Stimulated activated CD4-positive, alpha-beta T cell treated with anti-CD3 and anti-CD28 coated beads, Interleukin-12 subunit alpha, Interleukin-12 subunit beta, amount 100 ng/mL, for 24 hours (primary cell): ENCODE measurements at regions not wholly inside any gene's neighbourhood (a gene's known extent, or its start where the extent isn't known, plus 50 kb on each side); places are given as distances from the start of the nearest gene placed in this dataset.
"Not testable (repeated sequence)": the region's sequence is repeated elsewhere in the genome, so short reads cannot be mapped to it uniquely, and the experiment has no call there.

Experiments
- DNase-seq, 2 experiments: peaks; one replicate each; pipeline ENCODE4 v3.0.0-alpha.2; 2020; ENCODE audit warnings: low read depth in 2 of 2

DNA sequence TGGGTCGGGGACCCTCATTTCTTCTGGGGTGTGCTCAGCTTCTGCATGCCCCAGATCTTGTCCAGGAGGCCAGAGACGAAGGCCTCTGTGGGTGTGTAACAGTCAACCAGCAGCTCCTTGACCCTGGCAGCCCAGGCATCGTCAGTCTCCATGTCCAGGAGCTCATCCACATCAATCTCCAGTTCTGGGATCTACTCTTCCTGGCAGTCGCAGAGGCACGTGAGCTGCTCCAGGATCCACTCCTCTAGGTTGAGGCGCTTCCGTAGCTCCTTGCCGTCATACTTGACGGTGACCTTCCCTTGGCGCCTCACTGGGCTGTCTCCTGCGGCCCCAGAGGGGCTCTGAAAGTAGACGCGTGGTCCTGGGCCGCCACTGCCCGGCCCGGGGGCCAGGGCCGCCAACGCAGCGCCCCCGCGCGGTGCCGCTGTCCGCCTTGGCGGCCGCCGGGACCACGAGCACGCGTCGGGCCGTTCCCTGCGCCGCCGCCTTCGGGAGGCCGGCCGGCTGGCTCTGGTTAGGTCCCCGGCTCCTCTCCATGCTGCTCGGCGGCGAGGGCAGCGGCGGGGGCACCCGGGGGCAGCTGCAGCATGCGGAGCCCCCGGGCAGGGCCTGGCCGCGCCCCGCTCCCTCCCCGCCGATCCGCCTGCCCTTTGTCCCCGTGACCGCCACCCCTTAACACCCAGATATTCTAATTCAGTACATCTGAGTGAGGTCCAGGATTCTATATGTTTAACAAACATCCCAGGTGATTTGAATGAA is 170.5 kb downstream of the SEPTIN7 start:
- DNase-seq = no peak

DNA sequence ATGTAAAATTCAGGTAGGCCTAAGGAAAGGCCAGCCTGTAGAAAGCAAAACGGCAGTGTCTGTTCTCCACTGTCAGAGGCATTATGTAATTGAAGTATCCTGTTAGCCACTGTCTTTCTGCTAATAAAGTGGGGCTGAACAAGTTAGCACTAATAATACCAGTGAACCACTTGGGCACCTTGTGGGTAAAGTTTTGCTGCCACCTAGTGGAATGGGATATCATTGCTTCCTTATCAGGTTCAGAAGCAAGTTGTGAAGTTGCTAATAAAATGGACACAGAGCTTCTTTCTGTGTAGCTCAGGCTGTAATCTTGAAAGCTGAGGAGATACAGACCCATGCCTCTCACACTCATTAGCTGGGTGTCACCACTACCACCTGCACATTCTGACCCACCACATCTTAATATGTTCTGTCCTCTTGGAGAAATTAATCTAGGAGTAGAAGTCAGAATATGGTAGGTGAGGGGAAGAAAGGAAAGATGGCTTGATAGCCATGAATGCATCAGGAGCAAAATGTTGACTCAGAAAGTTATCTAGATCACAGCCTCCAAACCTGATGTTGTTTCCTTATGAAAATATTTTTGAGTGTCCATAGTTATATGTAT is 175.1 kb downstream of the SEPTIN7 start:
- peak in 1 of 2 experiments; percentile 13 for DNase-seq

DNA sequence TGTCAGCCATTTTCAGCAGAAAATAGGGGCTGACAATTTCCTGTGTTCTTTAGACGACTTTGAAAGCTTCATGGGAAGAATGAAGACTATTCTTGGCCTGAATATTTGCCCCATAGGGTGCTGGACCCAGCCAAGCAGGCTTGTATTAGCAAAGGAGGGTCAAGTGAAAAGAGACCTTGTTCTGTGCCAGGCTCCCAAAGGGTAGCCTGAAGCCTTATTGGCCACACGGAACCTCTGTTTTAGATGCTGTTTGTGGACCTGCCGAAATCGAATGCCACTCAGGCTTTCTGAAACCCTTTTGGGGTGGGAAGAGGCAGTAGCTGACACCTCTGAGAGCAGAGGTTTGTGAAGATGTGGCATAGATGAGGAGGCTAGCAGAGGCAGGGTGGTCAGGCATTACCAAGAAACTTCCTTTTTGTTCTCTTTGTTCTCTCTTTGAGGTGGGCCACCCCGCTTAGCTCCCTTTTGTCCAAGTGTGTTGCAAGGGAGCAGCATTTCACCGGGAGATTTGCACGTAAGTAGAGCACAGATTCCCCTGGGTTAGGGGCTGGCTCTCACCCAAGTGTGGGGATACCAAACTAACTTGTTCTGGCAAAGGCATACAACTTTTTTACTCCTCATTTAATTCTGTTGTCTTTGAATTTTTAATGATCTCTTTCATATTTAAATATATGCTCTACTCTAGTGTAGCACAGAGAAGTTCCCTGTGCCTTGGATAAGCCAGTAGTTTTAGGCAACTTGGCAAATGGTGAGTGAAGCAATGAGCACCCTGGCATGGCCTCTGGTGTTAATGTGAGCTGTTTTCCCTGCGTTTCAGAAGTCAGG is 174.0 kb upstream of the EEPD1 start:
- not testable (repeated sequence) for DNase-seq

DNA sequence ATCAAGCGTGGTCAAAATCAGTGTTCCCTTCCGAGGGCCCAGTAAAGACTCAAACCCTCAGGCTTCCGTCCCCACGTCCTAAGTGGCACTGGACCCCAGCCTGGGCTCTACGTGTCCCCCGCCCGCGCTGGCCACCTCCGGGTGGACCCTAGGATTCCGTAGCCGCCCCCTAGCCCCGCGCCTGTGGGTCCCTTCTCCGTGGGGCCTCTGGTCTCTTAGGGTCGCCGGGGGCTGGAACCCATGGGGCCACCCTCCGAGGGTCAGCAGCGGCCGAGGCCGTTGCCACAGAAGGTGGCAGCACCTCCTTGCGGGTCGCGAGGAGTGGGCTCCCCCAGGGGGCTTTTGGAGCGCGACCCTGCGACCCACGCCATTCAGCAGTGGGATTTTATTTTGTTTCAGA is 170.5 kb upstream of the EEPD1 start:
- no peak for DNase-seq

DNA sequence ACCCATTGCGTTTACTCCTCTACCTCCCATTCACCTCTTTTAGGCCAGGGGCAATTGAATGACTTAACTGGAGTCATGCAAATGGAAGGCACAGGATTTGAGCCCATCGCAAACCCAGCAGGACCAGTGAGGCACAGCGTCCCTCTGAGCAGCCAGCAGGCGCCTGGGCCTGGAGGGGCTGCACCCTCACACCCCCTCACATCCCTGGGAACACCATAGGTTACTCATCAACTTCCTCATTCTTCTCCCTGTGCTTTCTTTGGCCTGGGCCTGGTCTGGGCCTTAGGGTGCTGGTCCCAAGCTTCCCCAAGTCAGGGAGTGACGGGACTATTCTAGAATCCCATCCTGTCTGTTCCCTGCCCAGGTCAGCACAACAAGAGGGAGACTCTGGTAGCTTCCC is 169.4 kb upstream of the EEPD1 start:
- no peak for DNase-seq

DNA sequence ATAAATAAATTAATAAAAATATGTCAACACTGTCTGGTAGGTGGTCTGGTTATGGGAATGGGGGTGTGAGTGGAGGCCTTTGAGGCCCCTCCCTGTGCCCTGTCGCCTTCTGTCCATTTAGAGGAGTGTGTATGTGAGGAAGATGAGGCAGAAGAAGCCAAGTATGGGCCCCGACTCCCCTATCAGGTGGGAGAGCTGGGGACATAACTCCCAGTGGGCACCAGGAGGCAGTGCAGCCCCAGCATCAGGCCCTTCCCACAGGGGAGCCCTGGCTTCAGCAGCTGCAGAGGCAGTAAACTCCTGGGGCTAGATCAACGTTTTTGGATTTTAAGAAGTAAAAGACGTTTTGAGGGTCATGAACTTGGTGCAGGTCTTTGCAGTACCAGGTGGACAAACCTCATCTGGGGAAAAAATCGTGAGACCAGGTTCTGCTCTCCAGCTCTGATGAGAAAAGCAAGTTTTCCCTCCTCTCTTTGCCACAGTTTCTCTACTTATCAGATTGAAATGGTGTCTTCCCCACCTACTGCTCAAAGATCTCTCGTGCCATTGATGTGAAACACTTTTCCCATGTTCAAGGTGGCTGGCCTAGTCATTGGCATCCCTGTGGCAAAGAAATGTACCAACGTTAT is 167.8 kb upstream of the EEPD1 start:
- peak; percentile 53 to 62 for DNase-seq

DNA sequence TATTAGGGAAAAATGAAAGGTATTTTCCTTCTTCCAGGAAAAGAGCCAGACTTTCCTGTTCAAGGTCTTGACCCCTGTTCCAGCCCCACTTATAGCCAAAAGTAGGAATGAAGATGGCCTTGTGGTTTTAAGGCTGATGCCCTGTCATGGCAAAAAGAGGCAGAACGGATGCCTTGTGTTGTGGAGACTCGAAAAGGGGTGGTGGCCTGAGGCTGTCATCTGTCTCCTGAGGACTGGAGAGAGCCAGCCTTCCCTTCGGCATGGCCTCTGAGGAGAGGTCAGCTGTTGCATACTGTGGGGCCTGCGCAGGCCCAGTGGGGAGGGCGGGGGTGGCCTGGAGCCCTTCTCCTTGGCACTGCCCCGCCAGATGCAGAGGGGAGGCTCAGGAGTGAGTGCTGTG is 166.0 kb upstream of the EEPD1 start:
- no peak for DNase-seq

DNA sequence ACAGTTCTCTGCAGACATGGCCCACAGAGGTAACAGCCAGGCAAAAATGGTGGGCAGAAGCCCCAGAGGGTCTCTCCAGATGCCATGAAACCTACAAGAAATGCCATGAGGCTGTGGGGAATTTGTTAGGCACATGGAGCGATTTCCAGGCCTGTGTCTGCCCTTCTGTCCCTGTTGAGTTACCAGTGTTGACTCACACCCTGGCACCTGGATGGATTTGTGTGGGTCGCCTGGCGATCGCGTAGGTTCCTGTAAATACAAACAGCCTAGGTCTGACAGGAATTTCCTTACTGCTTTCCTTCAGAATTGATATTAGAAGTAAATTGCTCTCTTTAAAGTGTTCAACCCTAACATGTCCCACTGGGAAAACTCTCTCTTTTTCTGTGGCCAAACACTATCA is 164.9 kb upstream of the EEPD1 start:
- no peak for DNase-seq

DNA sequence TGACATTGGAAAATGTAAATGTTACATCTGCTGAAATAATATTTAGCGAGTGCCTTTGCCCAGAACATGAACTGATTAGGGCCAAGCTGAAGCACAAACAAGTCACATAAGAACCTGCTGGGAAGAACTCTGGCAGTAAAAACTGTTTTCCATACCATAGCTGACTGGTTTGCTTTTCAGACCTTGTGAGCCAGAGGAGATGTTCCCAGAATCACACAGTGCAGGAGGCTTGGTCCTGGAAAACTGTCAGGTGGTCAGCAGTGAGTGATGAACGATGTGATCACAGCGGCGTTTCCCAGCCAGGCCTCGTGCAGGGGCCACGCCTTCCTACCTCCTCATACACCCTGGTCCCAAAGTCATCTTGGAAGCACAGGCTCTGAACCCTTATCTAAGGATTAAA is 164.2 kb upstream of the EEPD1 start:
- no peak for DNase-seq

DNA sequence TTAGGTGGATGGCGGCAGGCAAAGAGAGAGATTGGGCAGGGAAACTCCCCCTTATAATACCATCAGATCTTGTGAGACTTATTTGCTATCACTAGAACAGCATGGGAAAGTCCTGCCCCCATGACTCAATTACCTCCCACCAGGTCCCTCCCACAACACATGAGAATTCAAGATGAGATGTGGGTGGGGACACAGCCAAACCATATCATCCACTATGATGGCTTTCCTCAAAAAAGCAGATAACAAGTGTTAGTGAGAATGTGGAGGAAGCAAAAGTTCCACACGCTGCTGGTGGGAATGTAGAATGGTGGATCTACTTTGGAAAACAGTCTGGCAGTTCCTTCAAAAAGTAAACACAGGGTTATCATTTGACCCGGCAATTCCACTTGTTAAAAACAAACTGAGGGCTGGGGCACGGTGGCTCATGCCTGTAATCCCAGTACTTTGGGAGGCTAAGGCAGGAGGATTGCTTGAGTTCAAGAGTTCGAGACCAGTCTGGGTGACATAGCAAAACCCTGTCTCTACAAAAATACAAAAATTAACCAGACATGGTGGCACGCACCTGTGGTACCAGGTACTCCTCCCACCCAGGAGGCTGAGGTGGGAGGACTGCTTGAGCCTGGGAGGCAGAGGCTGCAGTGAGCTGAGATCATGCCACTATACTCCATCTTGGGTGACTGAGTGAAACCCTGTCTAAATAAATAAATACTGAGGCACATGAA is 161.4 kb upstream of the EEPD1 start:
- no peak for DNase-seq

DNA sequence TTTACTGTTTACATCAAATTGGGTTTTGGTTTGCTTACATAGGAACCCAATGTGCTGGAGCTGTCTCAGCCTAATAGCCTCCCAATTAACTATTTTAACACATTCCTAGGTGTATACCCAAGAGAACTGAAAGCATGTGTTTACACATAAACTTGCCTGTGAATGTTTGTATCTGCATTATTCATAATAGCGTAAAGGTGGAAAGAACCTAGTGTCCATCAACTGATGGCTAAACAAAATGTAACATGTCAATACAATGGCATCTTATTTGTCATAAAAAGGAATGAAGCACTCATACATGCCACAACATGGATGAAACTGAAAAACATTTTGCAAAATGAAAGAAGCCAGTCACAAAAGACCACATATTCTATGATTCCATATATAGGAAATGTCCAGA is 160.6 kb upstream of the EEPD1 start:
- DNase-seq = no peak

DNA sequence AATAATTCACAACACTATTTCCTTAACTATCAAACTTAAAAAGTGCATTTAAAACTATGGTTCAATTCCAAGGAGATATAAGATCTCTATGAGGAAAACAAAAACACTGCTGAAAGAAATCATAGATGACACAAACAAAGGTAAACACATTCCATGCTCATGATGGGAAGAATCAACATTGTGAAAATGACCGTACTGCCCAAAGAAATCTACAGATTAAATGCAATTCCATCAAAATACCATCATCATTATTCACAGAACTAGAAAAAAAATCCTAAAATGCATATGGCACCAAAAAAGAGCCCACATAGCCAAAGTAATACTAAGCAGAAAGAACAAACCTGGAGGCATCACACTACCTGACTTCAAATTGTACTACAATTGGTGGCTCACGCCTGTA is 159.9 kb upstream of the EEPD1 start:
- no peak for DNase-seq

DNA sequence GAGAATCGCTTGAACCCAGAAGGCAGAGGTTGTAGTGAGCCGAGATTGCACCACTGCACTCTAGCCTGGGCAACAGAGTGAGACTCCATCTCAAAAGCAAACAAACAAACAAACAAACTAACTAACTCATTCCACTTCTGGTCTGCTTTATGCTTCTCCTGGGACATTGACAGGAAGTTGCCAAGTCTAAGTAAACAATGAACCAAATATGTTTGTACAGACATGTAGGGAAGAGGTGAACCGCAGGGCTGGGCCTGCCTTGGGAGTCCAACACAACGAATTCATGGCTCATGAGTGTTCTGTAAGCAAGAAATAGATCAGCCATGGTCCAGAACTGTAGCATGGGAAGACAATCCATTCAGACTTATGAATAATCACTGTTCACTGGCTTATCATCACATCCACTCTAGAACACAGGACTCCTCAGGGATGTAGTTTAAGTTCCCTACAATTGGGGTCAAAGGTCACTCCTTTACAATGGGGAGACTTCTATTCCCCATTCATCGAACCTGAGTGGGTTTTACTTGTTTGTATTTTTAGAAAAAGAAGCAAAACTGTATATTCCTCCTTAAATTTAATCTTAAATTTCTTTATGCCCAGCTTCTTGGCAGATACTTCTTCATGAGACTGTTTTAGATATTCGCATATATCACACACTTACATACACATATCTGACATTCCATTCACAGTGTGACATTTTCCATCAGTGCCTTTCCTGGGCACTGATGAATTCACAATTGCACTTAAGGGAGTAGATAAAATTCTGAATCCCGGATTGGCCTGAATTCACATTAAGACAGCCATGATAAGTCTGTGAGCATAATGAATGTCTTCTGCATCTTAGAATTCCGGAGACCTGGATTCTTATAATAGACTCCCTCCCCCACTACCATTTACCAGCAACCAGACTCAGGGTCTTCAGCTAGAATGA is 159.1 kb upstream of the EEPD1 start:
- DNase-seq = no peak

DNA sequence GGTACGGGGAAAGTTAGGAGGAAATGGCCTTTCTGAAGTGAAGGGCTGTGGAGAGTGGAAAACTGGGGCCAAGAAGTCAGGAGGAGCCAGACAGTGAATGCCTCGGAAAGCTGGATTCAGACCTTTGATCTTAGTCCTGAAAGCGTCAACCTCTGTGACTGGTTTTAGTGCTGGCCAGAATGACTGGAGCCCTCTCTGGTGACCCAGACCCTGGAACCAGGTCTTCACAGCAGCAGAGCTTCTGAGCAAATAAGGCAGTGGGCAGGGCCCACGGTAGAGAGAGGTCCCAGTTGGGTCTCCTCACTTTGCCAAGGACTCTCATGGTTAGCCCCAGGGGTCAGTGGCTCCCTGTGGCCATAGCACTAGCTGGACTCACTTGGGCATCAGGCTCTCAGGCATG is 157.7 kb upstream of the EEPD1 start:
- no peak for DNase-seq

DNA sequence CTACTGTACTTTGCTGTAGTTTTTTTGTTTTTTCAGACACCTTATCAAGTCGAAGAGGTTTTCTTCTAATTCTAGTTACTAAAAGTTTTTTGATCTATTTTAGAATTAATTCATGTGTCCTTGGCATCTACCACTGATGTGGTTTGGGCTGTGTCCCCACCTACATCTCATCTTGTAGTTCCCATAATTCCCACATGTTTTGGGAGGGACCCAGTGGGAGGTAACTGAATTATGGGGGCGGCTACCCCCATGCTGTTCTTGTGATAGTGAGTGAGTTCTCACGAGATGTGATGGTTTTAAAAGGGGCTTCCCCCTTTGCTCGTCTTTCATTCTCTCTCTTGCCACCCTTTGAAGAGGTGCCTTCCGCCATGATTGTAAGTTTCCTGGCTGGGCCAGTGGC is 154.6 kb upstream of the EEPD1 start:
- DNase-seq = no peak

DNA sequence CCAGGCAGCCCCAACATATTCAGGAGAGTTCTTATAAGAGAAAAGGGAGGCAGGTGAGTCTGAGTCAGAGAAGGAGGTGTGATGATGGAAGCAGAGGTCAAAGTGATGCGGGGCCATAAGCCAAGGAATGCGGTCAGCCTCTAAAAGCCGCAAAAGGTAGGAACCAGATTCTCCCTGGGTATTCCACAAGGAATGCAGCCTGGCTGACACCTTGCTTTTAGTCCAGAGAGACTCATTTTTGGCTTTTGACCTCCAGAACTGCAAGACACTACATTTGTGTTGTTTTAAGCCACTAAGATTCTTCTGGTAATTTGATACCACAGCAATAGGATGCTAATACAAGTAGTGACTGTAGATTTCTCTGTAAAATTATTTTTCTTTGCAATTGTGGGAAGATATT is 151.5 kb upstream of the EEPD1 start:
- no peak for DNase-seq

DNA sequence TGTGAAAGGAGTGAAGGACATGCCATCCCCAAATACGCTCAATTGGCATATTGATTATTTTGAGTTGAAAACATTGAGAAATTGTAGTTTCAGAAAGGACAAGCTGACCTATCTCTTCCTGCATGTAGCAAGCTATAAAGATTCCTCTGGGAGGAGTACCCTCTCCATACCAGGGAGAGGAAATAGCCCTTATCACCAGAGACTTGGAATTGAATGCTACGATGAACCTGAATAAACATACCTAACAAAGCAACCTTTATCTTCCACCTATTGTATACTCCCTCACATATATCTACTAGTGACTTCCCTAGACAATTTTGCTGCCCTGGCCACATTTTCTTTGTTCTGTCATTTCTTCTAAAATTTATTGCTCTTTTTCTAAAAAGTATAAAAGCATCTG is 150.2 kb upstream of the EEPD1 start:
- no peak for DNase-seq

DNA sequence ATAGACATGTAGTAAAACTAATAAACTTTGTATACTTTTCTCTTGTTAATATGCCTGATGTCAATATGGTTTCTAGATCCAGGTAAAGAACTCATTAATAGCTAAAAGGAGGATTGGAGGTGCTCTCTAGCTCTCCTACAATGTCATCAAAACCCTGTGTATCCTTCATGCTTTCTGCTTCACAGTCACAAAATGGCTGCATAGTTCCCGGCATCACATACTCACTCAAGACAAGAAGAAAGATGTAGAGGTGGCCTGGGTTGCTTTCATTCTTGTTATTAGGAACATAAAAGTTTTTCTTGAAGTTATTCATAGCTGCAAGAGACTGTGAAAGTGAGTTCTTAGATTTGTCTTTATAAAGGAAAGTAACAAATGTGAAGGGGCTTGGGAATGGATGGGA is 149.7 kb upstream of the EEPD1 start:
- DNase-seq = no peak

DNA sequence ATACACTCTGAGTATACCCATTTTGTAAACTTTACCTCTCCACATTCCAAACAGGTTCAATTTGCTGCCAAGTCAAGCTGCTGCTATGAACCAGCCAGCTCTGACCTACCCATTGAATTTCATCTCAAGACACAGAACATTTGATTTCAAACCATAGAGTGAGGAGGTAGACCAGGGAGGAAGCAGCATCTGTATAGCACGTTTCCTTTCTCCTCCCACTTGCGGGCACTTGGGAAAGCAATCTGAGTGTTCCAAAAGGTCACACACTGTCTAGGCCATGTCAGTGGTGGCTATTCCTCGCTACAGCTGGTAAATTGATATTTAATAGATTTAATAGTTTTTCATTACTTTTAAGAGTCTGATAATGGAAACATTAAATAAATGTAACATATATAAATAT is 147.8 kb upstream of the EEPD1 start:
- no peak for DNase-seq

DNA sequence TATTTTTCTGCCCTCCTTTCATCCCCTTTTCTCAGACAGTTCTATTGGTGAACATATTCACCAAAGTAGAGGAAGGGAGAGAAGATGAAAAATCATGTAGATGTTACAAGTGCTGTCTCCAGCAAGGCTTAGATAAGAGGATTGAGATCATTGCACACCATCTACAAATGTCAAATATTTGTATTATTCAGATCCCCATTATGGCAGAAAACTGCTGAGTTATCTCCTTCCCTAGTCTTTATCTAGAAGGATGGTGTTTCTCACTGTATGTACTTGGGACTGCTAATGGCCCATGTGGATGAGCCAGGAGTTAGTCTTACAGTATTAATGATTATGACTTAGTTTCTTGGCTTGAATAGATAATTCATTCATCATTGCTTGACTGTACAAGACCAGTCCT is 147.2 kb upstream of the EEPD1 start:
- no peak for DNase-seq
